K562 (cell line): ENCODE measurements at regions not wholly inside any gene's neighbourhood (a gene's known extent, or its start where the extent isn't known, plus 50 kb on each side); places are given as distances from the start of the nearest gene placed in this dataset.

Experiments used
- ATAC-seq: fragments of 200-7000 bp; cut with Tn5 transposase; 3 replicates; pipeline ENCODE4 v1.9.1; 2020; ENCODE audit warnings: moderate library complexity
- BruUV-seq: library from RNA; stranded (reverse); fragments of 400-500 nt; replicated peaks from 2 replicates; lab custom pipeline; 2021; lab: Mats Ljungman, UMichigan
- CTCF ChIA-PET: fragments of 300-600 bp; formaldehyde crosslinking; extraction: SDS; loops from one replicate; lab custom pipeline; 2021; ENCODE audit warnings: low intra/inter-chr PET ratio; lab: Yijun Ruan, JAX
- POLR2A ChIA-PET: fragments of 300-600, 350-650 bp; sonication (Branson Sonifier 250); formaldehyde crosslinking; extraction: SDS; loops from one replicate; lab custom pipeline; 2021; ENCODE audit warnings: antibody characterized with exemption, inconsistent platforms; lab: Yijun Ruan, JAX
- DNase-seq, 4 experiments: peaks; one replicate each; pipeline versions ENCODE4 v3.0.0 to v3.0.0-alpha.2; 2011 to 2018; ENCODE audit warnings: low spot score in 3 of 4, mixed read lengths in 3 of 4; ENCODE audit errors: extremely low read depth in 1 of 4
- FAIRE-seq: peaks from 2 replicates; lab custom pipeline; 2011; peaks lifted over from hg19 to GRCh38; lab: Jason Lieb, UNC
- H2AFZ ChIP-seq: 2 replicates; pipeline ENCODE4 v1.6.0; 2011; ENCODE audit warnings: low read depth, low read length, control low read depth, inconsistent platforms
- H3K27ac ChIP-seq: fragments of 200-600 bp; 3 replicates; pipeline ENCODE4 v1.8.0; 2011; ENCODE audit warnings: low read depth, mild to moderate bottlenecking, control low read depth, inconsistent platforms, low read length, moderate library complexity, mixed read lengths; ENCODE audit errors: extremely low read depth
- H3K27me3 ChIP-seq, 2 experiments: fragments of 300-600 bp in 1 of 2; 2 replicates in 1 of 2; 3 replicates in 1 of 2; pipeline versions ENCODE4 v1.6.0 to v1.8.0; 2011; ENCODE audit warnings: inconsistent platforms in 2 of 2, low read length in 2 of 2, mild to moderate bottlenecking in 1 of 2, mixed read lengths in 1 of 2, moderate library complexity in 1 of 2; ENCODE audit not compliant: control insufficient read depth in 2 of 2, insufficient read depth in 2 of 2
- H3K36me3 ChIP-seq: fragments of 300-600 bp; 3 replicates; pipeline ENCODE4 v1.8.0; 2011; ENCODE audit warnings: mild to moderate bottlenecking, low read length, inconsistent platforms; ENCODE audit not compliant: control insufficient read depth, insufficient read depth
- H3K4me1 ChIP-seq, 2 experiments: fragments of 200-600 bp in 1 of 2; replicated peaks in 1 of 2; 2 replicates in 1 of 2; 3 replicates in 1 of 2; pipeline versions ENCODE4 v1.5.1 to v1.8.0; 2011; ENCODE audit warnings: inconsistent platforms in 2 of 2, low read length in 2 of 2, mild to moderate bottlenecking in 1 of 2, mixed read lengths in 1 of 2, moderate library complexity in 1 of 2; ENCODE audit not compliant: control insufficient read depth in 2 of 2, insufficient read depth in 2 of 2
- H3K4me2 ChIP-seq: 2 replicates; pipeline ENCODE4 v1.6.1; 2011; ENCODE audit warnings: low read length, control low read depth, inconsistent platforms, mixed read lengths; ENCODE audit not compliant: insufficient read depth
- H3K4me3 ChIP-seq: fragments of 200-600 bp; sonication (generic), shearing (Covaris generic); 2 replicates; pipeline ENCODE4 v1.5.1; 2016; ENCODE audit warnings: control low read depth, inconsistent platforms
- H3K79me2 ChIP-seq: fragments of 200-600 bp; 3 replicates; pipeline ENCODE4 v1.8.0; 2011; ENCODE audit warnings: low read length, inconsistent platforms; ENCODE audit not compliant: control insufficient read depth, insufficient read depth
- H3K9ac ChIP-seq, 2 experiments: 2 replicates each; pipeline versions ENCODE4 v1.6.0 to v1.6.1; 2011; ENCODE audit warnings: low read depth in 2 of 2, low read length in 2 of 2, control low read depth in 1 of 2, inconsistent platforms in 1 of 2, mild to moderate bottlenecking in 1 of 2, mixed read lengths in 1 of 2; ENCODE audit not compliant: insufficient read depth in 1 of 2
- H3K9me1 ChIP-seq: one replicate; pipeline ENCODE4 v1.6.0; 2011; ENCODE audit warnings: inconsistent platforms, mild to moderate bottlenecking, low read length, moderate library complexity; ENCODE audit not compliant: control insufficient read depth, insufficient read depth
- H3K9me3 ChIP-seq: replicated peaks from 2 replicates; pipeline ENCODE4 v1.5.1; 2011; ENCODE audit warnings: low read depth, low read length, inconsistent platforms; ENCODE audit not compliant: control insufficient read depth, insufficient read depth
- H4K20me1 ChIP-seq: replicated peaks from 2 replicates; pipeline ENCODE4 v1.6.1; 2011; ENCODE audit warnings: low read length, inconsistent platforms, mixed read lengths; ENCODE audit not compliant: control insufficient read depth, insufficient read depth
- RREB1 ChIP-seq: fragments of 250-450 bp; sonication (Bioruptor Pico); IDR thresholded peaks from 2 replicates; pipeline ENCODE4 v1.4.0; 2020
- WGBS: fragments of 100-300 bp; shearing (Covaris generic); methylation state at CpG from one replicate; pipeline ENCODE4 v1.1.6; 2016; ENCODE audit warnings: low coverage, mixed read lengths; ENCODE audit not compliant: insufficient coverage; ENCODE audit errors: missing lambda C conversion rate; 5-methylcytosine and 5-hydroxymethylcytosine counted together
- in situ Hi-C: fragments of 300-500 bp; cut with MboI; formaldehyde crosslinking; loops from 4 replicates; pipeline ENCODE4 v1.15.0; 2018; ENCODE audit warnings: inconsistent platforms, mixed read lengths
- intact Hi-C: fragments of 100-400 bp; cut with micrococcal nuclease; formaldehyde crosslinking; loops from 2 replicates; pipeline ENCODE4 v1.14.2; 2022

- no peaks in the 10 kb centered on the region for H3K4me1 ChIP-seq
- H3K9ac ChIP-seq: no peak overlapping the region
- no peaks in the 10 kb centered on the region for H3K27me3 ChIP-seq
- in situ Hi-C loops (no loop called here), intact Hi-C loops (no loop called here)
- ChIA-PET POLR2A (no interaction called here), CTCF (no interaction called here)
- no peak for ATAC-seq
- H3K27ac ChIP-seq: no peak overlapping the region
- no peak for DNase-seq
- 0% methylated on average over 2 of the region's 2 CpGs for WGBS
- H3K9me3 ChIP-seq: no peaks in the 10 kb centered on the region
- H3K79me2 ChIP-seq: no peaks in the 10 kb centered on the region
- no peak for TF ChIP-seq RREB1 (CRISPR knock-in tag)
- H3K4me3 ChIP-seq: no peak overlapping the region
- no peaks in the 10 kb centered on the region for H3K36me3 ChIP-seq
- H4K20me1 ChIP-seq: no peaks in the 10 kb centered on the region
- no TSS peak for BruUV-seq
- no peak for FAIRE-seq
- no peaks in the 10 kb centered on the region for H3K9me1 ChIP-seq
- H3K4me2 ChIP-seq: no peak overlapping the region
- H2AFZ ChIP-seq: no peak overlapping the region
Observed at GRCh38 chr1:69421286-69421685, 146.4 kb upstream of the LRRC7 start.
